ENCODE measurements at regions not wholly inside any gene's neighbourhood (a gene's known extent, or its start where the extent isn't known, plus 50 kb on each side); places are given as distances from the start of the nearest gene placed in this dataset.
"Not testable (repeated sequence)": the region's sequence is repeated elsewhere in the genome, so short reads cannot be mapped to it uniquely, and the experiment has no call there.

GRCh38 chr12:68387338-68387737 lies 55.2 kb upstream of the MDM1 start:
- DNase-seq (ENCODE audit: low read depth): no peak

DNA sequence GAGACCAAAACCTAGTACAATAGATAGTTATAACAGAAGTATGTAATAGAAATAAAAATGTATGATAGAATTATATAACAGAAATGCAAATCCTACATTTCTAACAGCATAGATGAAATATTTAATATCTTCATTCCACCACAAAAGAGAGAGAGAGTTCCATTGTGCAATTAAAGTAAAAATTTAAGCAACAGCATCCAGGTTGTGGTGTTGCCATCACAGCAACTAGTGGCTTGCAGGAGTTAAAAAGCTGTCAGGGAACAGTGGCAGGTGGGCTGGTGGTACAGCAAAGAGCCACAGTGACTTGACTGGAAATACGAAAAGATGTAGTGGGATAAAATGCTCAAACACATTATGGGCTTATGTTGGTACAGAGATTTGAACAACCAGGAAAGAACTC lies 57.1 kb upstream of the MDM1 start:
- DNase-seq (ENCODE audit: low read depth): no peak

GRCh38 chr12:68391937-68392336 lies 59.8 kb upstream of the MDM1 start:
- no peak for DNase-seq (ENCODE audit: low read depth)

DNA sequence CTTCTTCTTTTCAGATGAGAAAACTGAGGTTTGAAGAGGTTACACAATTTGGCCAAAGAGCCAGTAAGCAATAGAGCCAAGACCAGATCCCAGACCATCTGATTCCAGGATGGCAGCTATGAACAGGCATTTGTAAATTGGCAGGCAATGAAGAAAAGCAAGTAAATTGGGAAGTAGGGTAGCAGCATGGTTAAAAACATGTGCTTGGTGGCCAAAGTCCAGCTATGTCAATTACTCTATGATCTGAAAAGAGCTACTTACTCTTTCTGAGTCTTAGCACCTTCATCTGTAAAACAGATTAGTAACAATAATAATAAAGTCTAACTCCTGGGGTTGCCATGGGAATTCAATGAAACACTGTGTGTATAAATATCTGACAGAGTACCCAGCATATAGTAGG lies 60.2 kb upstream of the MDM1 start:
- no peak for DNase-seq (ENCODE audit: low read depth)

- DNase-seq (ENCODE audit: low read depth): no peak
These were observed 61.3 kb upstream of the MDM1 start for GRCh38 chr12:68393417-68393816.

GRCh38 chr12:68397566-68398158 lies 65.5 kb upstream of the MDM1 start:
- no peak for DNase-seq (ENCODE audit: low read depth)

- DNase-seq (ENCODE audit: low read depth): not testable (repeated sequence)
These were observed 66.5 kb upstream of the MDM1 start for GRCh38 chr12:68398689-68399088.

- DNase-seq (ENCODE audit: low read depth): no peak
These were observed 68.2 kb upstream of the MDM1 start for GRCh38 chr12:68400226-68400829.

DNA sequence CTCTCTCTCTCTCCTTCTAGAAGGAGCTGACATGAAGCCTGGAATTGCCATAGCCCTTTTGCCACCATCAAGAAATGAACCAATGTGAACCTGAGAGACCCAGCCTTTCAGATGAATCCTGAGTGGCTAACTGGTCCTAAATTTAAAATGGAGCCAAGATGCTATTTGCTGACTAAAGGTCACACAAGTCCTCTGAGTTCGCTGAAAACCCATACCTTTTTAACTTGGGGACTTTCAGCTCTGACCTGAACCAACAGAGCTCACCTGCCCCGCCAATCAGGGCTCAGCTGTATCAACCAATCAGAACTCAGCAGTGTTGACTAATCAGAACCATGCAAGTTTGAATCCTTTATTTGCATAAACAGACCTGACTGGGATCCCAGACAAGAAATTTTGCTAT lies 70.3 kb upstream of the MDM1 start:
- DNase-seq (ENCODE audit: low read depth): no peak

DNA sequence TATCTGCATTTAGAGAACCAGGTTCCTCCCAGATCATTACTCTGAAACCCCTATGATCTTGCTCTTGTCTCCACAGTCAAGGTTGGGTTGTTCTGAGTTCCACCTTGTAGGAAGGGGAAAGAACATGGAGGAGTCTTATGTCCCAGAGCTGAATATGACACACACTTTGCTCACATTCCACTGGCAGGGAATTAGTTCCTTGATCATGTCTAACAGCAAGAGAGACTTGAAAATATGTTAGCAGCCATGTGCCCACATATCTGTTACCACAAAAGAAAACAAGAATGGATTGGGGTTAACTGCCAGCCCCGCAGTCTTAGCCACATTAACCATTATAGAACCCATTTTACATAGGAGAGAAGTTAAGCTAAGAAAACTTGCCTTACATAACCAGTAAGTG lies 71.1 kb upstream of the MDM1 start:
- peak; percentile 18 for DNase-seq (ENCODE audit: low read depth)

DNA sequence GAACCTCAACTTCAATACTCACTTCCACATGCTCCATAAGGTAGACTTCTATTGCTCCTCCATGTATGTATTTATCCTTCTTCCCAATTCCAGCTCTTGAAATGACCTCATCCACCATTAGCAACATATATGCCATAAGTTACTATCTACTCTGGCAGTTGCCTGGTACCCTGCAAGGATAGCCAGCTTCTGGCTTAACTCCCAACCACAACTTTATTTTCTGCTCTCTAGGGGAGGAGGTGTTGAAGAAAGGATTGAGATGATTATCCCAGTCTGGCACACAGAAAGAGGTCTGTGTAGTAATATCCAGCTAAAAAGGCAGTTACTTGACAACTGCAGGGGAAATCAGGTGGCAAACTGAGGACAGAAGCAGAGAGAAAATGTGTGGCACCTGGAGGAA lies 71.5 kb upstream of the MDM1 start:
- DNase-seq (ENCODE audit: low read depth): no peak

GRCh38 chr12:68405343-68405781 lies 73.2 kb upstream of the MDM1 start:
- no peak for DNase-seq (ENCODE audit: low read depth)

GRCh38 chr12:68406134-68406576 lies 74.0 kb upstream of the MDM1 start:
- DNase-seq (ENCODE audit: low read depth): peak; percentile 74

GRCh38 chr12:68406911-68407310 lies 74.7 kb upstream of the MDM1 start:
- DNase-seq (ENCODE audit: low read depth): no peak

DNA sequence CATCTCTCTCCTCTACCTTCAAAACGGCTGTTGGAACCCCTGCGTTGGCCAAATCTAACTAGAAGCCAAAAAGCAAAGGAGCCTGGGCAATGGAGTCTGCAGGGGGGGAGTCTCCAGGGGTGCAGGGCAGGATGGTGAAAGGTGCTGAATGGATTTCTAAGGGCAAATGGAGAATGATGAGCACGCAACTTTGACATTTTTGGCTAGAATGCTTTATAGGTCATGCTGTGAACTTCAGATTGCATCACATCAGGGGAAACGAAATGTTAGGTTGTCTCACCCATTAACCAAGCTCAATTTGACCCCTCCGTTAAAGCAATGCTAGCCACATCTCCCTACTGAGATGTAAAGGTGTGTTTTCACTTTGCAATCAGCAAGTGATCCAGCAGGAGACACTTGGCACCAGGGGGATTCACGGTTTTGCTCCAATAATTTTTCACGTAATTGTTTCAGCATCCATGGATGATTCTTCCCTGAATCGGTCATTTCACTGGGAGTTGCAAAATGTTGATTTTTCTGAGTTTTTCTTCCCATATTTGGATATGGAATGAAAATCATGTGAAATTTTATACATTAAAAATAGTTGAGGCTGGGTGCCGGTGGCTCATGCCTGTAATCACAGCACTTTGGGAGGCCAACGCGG lies 78.0 kb upstream of the MDM1 start:
- no peak for DNase-seq (ENCODE audit: low read depth)

DNA sequence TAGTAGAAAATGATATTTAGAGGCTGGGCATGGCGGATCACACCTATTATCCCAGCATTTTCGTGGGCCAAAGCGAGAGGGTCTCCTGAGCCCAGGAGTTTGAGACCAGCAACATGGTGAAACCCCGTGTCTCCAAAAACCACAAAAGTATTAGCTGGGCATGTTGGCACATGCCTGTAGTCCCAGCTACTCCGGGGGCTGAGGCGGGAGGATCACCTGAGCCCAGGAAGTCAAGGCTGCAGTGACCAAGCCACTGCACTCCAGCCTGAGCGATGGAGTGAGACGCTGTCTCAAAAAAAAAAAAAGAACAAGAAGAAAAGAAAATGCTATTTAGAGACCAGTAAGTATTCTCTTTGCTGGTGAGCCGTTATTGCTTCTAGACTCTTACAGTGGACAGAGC lies 79.2 kb upstream of the MDM1 start:
- no peak for DNase-seq (ENCODE audit: low read depth)

DNA sequence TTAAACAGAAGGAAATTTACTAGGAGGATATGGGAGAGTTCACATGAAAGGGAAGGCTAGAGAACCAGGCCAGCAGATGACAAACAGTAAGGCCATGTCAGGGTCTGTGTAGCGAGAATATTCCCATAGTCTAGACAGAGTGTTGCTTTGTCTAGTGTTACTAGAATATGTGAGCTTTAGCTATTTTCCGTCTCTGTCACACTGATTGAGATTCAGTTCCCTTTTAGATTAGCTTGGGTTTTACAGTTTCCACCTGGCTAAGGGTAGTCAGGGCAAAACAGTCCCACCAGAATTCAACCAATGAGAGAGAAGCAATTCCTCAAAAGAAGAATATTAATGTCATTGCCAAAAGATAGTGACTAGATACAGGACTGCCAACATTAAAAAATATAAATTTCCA lies 82.8 kb upstream of the MDM1 start:
- DNase-seq (ENCODE audit: low read depth): no peak

DNA sequence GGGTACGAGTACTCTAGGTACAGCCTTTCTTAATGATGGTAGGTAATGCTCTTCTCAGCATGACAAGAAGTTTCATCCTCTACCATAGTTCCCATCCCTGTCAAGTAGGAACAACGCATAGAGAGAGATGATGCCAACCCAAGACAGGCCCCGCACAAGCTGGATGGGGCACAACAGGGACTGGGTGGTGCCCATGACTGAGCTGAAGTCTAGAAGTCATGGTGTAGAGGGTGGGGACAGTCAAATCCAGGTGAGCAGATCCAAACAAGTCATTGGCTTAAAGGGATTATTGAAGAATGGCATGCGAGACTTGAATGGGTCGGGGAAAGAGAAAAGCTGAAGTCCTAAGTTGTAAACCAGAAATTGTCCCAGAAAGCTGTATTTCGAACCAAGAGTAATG lies 84.2 kb upstream of the MDM1 start:
- DNase-seq (ENCODE audit: low read depth): no peak

DNA sequence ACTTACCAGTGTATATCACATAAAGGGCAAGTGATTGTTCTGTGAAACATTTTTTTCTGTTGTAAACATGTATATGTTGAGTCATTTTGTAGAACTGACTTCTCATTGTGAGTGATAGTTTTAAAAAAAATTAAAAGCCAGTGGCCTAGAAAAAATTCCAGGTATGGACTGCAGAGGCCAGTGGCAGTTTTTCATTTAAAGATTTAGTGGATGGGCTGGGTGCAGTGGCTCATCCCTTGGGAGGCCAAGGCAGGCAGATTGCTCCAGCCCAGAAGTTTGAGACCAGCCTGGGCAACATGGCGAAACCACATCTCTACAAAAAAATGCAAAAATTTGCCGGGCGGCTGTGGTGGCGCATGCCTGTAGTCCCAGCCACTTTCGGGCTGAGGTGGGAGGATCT lies 84.7 kb upstream of the MDM1 start:
- DNase-seq (ENCODE audit: low read depth): no peak

DNA sequence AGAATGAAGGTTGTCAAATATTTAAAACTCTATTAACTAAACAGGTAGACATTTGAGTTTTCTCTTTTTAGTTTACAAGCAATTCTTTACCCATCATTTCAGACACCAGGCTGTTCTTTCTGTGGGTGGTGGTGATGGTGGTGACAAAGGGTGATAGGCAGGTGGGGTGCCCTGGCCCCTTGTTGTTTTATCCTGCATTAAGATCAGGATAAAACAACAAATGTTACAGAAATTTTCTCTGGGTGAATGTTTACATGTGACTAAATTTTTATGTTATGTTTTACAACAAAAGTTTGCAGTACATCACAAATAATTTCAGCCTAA lies 85.9 kb upstream of the MDM1 start:
- no peak for DNase-seq (ENCODE audit: low read depth)

DNA sequence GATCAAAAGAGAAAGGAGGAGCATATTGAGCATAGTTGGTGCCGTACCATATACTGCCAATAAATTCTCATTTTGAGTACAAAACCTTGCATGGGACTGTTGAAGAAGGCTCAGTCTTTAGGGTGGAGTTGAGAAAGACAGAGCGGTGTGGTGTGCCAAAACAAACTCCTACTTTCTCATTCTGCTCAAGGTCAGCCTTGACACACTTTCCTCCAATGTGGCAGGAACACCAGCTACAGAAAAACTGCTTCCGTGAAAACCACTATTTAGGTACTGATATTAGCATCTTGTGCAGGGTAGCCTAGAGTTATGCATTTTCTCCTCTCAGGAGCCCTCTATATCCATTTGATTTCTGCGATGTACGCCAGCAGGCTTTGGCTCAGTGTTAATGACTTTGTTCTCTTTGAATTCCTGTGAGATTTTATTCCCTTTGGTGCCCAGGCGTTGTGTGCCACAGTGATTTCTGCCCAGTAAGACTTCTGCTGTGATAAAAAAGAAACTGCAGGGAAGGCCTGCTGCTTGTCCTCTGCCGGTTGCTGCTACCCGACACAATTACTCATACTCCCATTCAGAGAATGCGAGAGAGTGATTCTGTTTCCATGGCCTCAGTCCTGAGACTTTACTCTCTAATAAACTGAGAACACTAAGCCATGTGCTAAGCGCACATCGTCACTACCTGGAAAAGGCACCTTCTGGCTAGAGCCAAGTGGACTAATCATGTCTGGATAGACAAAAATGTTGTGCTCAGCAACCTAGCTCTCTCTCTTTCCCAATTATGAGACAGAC lies 88.3 kb upstream of the MDM1 start:
- no peak for DNase-seq (ENCODE audit: low read depth)

GRCh38 chr12:68422159-68422558 lies 90.0 kb upstream of the MDM1 start:
- no peak for DNase-seq (ENCODE audit: low read depth)
